ENCODE measurements at regions not wholly inside any gene's neighbourhood (a gene's known extent, or its start where the extent isn't known, plus 50 kb on each side); places are given as distances from the start of the nearest gene placed in this dataset.
"Not testable (repeated sequence)": the region's sequence is repeated elsewhere in the genome, so short reads cannot be mapped to it uniquely, and the experiment has no call there.

DNA sequence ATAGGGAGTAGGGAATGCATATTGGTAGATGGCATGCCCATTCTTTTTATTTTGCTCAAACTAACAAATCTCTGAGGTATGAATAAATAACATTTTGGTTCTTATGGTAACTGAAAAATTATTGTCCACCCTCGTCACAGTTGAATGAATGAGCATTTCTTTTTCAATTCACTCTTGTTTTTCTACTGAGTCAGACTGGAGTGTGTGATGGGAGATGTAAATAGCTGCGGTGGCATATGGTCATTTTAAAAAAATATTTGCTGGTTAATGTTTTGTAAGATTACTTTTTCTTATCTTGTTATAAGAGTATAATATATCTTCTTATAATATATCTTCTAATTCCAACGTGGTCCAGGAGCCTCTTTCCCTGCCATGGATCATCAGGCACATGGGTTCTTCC is 586.5 kb downstream of the SLITRK5 start:
- DNase-seq: no peak

DNA sequence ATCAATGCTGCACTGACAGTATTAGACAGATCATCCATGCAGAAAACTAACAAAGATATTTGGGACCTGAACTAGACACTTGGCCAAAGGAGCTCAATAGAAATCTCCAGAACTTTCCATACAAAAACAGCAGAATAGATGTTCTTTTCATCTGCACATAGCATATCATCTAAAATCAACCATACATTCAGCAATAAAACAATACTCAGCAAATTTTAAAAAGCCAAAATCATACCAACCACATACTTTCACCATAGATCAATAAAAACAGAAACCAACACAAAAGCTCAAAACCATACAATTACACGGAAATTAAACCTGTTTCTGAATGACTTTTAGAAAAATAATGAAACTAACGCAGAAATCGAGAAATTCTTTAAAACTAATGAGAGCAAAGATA is 592.6 kb downstream of the SLITRK5 start:
- DNase-seq: no peak

DNA sequence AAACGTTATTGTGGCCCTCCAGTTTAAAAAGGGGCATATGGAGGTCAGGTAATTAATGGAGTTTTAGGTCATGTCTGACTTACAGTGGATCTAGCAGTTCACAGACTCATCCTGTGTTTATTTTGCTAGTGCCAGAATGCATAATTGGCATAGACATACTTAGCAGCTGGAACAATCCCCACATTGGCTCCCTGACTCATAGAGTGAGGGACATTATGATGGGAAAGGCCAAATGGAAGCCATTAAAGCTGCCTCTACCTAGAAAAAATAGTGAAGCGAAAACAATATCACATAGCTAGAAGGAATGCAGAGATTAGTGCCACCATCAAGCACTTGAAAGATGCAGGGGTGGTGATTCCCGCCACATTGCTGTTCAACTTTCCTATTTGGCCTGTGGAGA is 610.7 kb downstream of the SLITRK5 start:
- no peak for DNase-seq

DNA sequence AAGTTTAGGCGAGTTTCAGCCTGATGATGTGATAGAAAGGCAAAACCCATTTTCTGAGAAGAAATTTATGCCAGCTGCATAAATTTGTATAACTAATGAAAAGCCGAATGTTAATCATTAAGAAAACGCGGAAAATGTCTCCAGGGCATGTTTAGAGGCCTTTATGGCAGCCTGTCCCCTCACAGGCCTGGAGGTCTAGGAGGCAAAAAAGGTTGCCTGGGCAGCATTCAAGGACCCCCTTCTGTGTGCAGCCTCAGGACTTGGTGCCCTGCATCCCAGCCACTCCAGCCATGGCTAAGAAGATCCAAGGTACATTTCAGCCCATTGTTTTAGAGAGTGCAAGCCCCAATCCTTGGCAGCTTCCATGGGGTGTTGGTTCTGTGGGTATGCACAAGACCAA is 614.2 kb downstream of the SLITRK5 start:
- DNase-seq: no peak

DNA sequence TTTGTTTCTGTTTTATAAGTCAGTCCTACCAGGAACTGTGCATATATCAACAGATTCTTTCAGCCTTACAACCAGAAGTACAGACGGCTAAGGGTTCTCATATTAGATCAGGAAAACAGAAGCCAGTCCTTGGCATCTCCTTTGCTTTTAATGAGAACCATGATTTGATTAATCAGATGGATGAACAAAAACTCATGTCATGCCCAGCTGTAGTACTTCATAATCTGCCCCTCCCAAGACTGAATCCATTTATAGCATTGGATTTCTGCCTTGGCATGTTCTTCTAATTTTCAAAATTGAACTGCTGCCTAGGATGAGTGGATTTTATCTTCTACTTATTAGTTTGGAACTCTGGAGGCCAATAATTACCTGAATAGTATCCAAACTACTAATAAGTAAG is 617.2 kb downstream of the SLITRK5 start:
- no peak for DNase-seq

DNA sequence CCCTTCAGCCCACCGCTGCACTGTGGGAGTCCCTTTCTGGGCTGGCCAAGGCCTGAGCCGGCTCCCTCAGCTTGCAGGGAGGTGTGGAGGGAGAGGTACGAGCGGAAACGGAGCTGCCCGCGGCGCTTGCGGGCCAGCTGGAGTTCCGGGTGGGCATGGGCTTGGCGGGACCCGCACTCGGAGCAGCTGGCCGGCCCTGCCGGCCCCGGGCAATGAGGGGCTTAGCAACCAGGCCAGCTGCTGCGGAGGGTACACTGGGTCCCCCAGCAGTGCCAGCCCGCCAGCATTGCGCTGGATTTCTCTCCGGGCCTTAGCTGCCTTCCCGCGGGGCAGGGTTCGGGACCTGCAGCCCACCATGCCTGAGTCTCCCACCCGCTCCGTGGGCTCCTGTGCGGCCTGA is 620.6 kb downstream of the SLITRK5 start:
- DNase-seq: not testable (repeated sequence)

DNA sequence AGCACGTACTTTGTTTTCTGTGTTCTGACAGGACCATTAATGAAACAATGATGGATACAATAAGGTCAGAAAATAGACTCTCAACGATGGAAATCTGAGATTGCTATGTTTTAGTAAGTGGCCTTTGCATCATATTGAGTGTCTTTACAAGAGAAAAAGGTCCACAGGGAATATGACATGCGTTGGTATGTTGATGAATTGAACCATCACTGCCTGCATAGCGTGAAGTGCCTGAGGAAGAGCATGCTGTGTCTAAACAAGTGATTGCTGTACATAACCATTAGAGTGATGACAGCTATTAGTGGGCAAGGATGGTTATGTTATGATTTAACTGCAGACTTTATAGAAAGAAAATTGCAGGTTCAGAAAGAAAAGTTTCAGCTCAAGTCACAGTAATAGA is 623.2 kb downstream of the SLITRK5 start:
- no peak for DNase-seq

DNA sequence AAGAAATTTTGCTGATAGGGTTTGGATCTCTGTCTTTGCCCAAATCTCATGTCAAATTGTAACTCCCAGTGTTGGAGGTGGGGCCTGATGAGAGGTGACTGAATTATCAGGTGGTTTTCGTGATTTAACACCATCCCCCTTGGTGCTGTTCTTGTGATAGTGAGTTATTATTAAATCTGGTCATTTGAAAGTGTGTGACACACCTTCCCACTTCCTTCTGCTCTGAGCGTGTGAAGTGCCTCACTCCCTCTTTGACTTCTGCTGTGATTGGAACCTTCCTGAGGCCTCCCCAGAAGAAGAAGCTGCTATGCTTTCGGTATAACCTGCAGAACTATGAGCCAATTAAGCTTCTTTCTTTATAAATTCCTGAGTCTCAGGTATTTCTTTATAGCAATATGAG is 632.0 kb downstream of the SLITRK5 start:
- no peak for DNase-seq

DNA sequence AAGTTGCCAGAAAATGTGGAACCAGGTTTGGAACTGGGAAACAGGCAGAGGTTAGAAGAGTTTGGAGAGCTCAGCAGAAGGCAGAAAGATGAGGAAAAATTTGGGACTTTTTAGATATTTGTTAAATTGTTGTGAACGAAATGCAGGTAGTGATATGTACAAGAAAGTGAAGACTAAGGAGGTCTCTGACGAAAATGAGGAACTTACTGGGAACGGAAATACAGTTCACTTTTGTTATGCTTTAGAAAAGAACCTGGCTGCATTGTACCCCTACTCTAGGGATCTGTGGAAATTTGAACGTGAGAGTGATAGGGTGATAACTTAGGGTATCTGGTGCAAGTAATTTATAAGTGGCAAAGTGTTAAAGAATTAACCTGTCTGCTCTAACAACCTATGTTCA is 632.4 kb downstream of the SLITRK5 start:
- DNase-seq: no peak

DNA sequence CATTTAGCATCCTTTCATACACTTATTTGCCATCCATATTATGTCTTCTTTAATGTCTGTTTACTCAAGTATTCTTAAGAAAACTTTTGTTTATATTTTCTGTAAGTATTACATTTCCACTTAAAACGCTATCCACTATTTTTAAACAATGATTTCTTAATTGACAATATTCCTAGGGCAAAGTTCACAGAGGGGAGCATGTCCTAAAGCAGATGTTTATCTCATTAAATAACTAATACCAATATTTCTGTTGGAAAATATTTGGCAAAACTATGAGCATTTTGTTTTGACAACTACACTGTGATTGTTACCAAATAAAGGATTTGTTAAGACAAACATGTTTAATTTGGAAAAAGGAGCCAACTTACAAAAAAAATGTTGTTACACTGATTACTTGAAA is 643.3 kb downstream of the SLITRK5 start:
- no peak for DNase-seq

DNA sequence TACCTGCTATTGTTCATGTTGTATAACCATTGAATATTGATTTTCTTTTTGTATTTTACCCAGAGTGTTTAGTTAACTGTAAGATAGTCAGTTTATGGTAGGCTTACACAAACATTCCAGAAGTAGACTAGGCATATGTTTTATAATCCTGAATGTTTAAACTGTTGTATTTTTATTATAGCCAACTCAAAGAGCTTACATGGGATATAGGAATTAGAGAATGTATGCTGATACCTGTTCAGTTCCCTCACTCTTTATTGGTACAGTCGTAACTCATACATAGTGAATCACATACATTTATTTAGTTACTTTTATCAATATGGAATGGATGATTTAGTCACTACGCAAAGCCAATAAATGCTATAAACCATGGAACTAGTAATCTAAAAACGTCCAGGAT is 657.9 kb downstream of the SLITRK5 start:
- DNase-seq: no peak

DNA sequence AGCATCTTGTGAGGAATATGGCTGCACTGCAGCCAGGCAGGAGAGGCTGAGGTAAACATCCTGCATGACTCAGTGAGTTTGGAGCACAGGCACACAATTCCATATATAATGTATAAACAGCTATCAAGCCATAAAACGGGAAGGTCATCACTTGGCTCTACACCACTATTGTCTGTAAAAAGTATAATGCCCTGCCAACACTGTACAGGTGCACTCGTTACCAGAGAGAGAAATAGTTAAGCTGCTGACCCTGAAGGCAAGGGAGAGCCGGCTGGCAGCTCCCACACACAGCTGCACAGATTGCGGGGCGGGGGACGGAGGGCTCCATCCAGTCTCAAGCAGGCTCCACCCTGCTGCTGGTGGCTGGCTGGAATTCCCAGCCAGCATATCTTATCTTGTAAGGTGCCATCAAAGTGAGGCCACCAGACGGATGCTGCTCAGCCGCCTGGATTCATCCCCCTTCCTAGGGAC is 668.1 kb downstream of the SLITRK5 start:
- no peak for DNase-seq

DNA sequence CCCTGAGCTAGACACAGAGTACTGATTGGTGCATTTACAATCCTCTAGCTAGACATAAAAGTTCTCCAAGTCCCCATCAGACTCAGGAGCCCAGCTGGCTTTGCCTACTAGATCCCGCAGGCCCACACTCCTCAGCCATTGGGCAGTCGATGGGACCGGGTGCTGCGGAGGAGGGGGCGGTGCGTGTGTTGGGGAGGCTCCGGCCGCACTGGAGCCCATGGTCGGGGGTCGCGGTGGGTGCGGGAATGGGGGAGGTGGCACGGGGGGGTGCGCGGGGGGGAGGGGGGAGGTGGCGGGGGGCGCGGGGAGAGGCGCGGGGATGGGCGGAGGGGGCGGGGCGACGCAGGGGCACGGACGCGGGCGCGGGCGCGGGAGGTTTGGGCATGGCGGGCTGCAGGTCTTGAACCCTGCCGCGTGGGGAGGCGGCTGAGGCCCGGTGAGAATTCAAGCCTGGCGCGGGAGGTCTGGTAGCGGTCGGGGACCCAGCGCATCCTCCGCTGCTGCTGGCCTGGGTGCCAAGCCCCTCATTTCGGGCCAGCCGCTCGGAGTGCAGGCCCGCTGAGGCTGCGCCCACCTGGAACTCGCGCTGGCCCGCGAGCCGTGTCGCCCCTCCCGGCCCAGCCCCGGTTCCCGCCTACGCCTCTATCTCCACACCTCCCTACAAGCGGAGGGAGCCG is 674.1 kb downstream of the SLITRK5 start:
- no peak for DNase-seq

DNA sequence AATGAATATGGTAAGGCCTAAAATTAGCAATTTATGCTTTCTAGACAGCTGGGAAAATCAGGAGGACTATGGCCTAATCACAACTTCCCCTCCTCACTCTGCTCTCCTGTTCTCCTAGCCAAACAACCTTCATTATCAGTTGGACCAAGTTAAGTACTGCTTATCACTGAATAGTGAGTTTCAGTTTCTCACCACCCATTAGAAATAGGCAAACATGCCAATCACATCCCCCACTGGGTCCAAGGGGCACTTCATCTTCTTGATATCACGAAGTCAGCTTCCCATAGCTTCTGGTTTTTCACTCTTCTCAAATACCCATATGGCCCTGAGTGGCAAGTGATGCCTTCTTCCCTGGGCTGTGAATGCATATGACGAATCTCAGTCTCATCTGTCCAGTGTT is 689.6 kb downstream of the SLITRK5 start:
- DNase-seq: no peak

DNA sequence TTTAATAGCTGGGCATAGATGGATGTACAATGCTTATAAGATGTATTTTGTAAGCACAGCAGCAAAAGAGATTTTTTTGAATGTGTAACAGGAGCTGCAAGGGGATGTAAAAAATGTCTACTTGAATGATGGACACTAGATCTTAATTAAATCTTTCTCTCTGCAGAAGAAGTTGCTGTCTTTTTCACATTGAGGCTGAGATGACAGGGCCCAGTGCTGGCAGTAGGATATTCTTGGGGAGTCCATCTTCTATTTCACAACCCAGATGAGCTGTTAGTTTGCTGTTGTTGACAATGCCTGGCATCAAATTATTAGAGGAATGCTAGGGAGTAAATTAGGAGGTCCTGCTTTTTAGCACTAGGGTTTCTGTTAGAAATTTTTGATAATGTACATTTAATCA is 698.7 kb downstream of the SLITRK5 start:
- DNase-seq: no peak

DNA sequence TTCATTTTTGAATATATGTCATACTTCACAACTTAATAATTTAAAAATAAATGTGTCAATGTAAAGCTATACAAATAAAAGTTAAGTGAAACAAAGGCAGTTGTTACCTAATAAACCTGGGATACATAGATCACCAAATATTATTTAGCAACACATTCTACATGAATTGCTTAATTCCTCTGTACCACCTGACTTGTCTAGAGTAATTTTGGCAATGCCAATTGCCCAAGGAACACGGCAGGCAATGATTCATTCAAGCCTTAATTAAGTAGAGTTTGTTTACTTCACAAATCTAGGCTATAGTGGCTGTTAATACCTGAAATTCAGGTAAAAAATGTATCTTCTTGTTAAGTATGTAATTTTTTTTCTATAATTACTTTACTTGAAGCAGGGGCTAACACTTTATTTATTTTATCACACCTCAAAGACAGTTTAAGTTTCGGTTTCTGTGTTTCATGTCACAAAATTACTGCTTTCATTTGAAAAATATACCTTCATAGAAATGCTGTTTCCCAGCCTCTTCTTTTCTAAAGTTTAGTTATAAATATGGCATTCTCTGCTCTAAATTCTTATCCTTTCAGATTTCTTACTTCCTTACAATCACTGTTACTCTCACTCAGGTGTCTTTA is 705.7 kb downstream of the SLITRK5 start:
- DNase-seq: no peak

DNA sequence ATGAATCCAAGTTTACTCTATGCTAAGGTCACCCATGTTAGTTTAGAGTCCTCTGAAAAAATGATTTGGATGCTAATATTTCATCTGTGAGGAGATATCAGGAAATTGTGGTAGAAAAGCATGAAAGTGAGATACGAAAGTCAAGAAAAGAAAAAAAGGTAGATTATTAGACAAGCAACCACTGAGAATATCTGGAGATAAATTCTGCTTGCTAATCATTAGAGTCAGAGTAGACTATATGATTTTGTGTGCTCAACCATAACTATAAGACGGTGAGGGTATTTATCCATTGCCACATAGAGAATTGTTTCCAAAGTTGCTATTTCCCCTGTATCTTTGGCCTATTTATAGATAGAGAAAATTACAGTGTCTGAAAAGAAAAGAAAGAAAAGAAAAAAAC is 706.7 kb downstream of the SLITRK5 start:
- DNase-seq: no peak

DNA sequence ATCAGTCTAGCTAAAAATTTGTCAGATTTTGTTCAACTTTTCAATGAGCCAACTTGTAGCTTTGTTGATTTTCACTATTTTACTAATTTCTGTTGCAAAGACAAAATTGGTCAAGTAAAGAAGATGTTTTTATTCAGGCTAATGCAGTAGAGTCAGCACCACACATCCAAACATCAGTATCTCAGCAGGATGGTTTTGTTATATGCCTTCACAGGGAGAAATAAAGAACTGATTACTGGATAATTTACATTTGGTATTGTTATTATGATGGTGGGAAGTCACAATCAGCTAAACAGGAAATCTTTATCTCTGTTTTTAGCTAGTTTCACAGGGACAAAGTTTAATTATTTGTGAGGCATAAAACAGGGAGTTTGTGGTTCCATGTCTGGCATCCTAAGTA is 713.4 kb downstream of the SLITRK5 start:
- DNase-seq: no peak

DNA sequence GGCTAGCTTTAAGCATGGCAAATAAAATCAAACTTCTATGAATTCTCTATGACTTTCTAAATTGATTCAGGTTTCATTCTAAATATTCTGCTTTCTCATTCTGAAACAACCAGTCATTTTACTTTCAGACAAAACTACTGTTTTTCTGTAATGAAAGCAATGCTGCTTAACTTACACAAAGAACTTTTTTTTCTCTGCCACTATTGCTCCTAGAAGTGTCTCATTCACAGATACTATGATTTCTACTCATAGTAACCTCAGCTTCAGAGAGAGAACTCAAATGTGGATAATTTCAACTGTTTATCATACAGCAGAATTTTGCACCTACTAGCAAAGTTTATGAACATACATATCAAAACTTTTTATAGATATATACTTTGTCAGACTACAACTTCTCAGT is 724.6 kb downstream of the SLITRK5 start:
- no peak for DNase-seq

DNA sequence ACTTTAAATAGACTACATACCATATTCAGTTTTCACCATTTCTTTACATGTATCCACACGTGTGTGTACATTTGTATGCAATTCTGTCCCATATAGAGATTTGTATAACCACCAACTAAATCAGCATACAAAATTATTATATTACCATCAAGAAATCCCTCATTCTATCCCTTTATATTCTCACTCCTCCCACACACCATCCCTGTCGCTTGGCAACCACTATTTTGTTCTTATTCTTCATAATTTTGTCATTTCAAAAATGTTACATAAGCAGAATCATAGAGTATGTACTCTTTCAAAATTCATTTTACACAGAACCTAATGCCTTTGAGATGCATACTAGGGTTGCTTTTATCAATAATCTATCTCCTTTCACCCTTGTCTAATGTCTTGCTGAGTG is 740.5 kb downstream of the SLITRK5 start:
- no peak for DNase-seq

DNA sequence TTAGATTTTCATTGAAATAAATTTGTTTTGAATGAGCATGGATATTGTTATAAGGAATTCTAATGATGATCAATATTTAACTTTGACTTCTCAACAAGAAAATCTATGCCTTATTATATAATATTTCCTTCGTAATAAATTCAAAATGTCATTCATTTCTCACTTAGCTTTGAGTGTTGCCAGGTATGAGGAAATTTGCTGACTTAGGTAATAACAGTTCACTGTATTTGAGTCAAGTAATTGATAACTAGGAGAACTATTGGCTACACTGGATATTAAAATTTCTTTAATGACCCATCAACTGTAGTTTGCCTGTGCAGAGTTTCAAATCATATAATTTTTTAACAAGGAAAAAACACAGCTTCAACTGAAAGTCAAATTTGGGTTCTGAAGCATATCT is 746.6 kb downstream of the SLITRK5 start:
- no peak for DNase-seq

DNA sequence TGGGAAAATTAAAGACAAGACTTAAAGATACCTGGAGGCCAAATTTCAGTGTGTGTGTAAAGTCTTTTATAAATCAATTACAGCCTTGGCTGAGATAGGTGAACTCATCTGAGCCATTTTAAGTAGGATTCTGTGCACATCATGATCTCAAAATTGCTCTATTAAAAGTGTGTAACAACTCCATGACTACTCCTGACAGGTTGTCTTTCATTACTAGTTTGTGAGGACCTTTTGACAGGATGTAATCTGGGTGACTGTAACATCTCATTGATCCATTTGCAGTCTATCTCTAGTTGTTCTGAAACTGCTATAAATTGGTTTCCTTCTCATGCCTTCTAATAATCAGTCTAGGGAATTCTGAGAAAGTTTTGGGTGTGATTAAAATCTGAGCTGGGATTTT is 753.3 kb downstream of the SLITRK5 start:
- DNase-seq: no peak

DNA sequence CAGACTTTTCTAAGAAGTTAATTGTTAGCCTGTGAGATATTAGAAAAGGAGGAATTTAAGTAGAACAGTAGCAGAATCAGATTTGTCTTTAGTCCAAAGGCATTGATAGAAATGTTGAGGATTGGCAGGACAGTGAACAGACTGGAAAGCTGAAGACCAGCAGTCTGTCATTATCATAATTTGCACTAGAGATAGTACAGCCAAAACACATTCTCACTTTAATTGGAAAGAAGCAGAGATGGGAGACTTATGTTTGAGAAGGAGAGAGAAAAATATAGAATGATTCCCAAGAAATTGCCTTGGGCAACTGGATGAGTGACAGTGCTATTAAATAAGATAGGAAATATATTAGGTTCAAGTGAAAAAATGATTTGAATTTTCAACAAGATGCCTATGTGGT is 755.5 kb downstream of the SLITRK5 start:
- no peak for DNase-seq

DNA sequence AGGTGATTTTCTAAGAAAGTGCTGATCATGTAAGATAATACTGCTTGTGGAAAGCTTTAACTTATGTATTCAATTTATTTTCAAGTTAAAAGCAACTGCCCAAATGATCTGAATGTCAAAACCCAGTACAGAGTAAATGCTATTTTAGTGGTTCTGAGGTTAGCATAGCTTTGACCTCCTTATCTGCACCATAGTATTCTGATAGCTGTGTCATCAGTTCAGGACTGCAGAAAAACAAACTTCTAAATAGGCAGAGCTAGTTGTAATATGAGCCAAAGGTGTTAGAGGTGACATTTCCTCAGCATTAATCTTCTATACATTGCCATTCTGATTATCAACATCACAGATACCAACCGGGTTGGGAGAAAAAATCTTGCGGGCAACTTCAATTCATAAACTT is 758.7 kb downstream of the SLITRK5 start:
- DNase-seq: no peak

DNA sequence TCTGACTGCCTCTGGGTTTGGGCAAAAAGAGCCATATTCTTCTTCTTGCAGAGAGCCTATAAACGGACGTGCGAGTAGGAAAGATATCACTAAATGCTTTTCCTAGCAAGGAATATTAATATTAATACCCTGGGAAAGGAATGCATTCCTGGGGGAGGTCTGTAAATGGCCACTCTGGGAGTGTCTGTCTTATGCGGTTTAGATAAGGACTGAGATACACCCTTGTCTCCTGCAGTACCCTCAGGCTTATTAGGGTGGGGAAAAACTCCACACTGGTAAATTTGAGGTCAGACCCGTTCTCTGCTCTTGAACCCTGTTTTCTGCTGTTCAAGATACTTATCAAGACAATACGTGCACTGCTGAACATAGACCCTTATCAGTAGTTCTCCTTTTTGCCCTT is 763.8 kb downstream of the SLITRK5 start:
- DNase-seq: no peak
